ENCODE measurements at regions not wholly inside any gene's neighbourhood (a gene's known extent, or its start where the extent isn't known, plus 50 kb on each side); places are given as distances from the start of the nearest gene placed in this dataset.

GRCh38 chr12:70989232-70989631 is 68.7 kb upstream of the PTPRR start:
- Mint-ChIP-seq H3K27ac (ENCODE audit: unreplicated experiment) (no peak overlapping the region), H3K27me3 (ENCODE audit: low read depth) (no peaks in the 10 kb centered on the region), H3K36me3 (ENCODE audit: low read depth) (no peaks in the 10 kb centered on the region), H3K4me1 (no peaks in the 10 kb centered on the region), H3K9me3 (peaks cover 2% of the 10 kb centered on the region), H3K4me3 (no peak overlapping the region)
- DNase-seq (ENCODE audit: low read depth, low spot score) = no peak
- no peak for TF ChIP-seq CTCF (conservative IDR thresholded peaks at IDR 0.05)

DNA sequence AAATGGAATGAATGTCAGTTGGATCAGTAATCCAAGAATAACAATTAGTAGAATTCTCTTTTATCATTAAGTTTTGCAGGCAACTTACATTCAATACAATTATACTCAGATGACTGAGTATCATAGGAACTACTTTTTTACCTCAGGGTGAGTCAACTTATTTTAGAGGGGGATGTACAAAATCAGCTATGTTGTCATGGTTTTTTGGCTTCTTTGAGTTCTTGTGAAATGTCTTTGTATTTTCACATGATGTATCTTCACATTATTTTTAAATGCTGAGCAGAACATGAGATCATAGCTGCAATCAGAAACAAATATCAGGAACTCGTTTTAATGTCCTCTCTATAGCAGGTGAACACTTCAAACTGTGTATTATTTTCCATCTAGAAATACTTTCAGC is 65.3 kb upstream of the PTPRR start:
- Mint-ChIP-seq H3K9me3 (no peaks in the 10 kb centered on the region), H3K4me1 (no peaks in the 10 kb centered on the region), H3K36me3 (ENCODE audit: low read depth) (no peaks in the 10 kb centered on the region), H3K4me3 (no peak overlapping the region), H3K27me3 (ENCODE audit: low read depth) (no peaks in the 10 kb centered on the region), H3K27ac (ENCODE audit: unreplicated experiment) (no peak overlapping the region)
- no peak for TF ChIP-seq CTCF (conservative IDR thresholded peaks at IDR 0.05)
- DNase-seq (ENCODE audit: low read depth, low spot score) = no peak

DNA sequence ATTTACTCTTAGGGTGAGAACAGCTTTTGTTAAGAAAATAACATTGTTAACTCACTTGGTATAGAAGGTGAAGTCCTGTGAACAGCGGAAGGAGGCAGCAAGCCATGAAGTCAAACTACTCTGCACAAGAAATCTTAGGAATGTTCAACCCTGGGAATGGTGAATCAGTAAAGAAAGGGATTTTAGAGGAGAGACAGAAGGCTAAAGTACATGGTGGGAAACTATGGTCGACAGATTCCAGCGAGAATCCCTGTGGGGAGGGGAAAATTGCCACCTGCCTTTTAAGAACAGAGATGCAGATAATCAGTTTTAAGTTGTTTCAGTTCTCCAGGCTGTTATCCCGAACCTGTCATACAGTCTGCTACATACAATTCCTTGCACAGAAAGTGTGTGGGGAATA is 63.2 kb upstream of the PTPRR start:
- Mint-ChIP-seq H3K36me3 (ENCODE audit: low read depth) (no peaks in the 10 kb centered on the region), H3K4me3 (no peak overlapping the region)
- no peak for DNase-seq (ENCODE audit: low read depth, low spot score)

GRCh38 chr12:70982991-70983390 is 62.5 kb upstream of the PTPRR start:
- H3K36me3 Mint-ChIP-seq (ENCODE audit: low read depth) = no peaks in the 10 kb centered on the region
- H3K27me3 Mint-ChIP-seq (ENCODE audit: low read depth) = no peaks in the 10 kb centered on the region
- DNase-seq (ENCODE audit: low read depth, low spot score) = no peak
- no peak overlapping the region for H3K4me3 Mint-ChIP-seq
- TF ChIP-seq CTCF (conservative IDR thresholded peaks at IDR 0.05) = no peak
- H3K4me1 Mint-ChIP-seq = no peaks in the 10 kb centered on the region
- no peak overlapping the region for H3K27ac Mint-ChIP-seq (ENCODE audit: unreplicated experiment)
- H3K9me3 Mint-ChIP-seq = no peaks in the 10 kb centered on the region

More for the DNA sequence above, 63.2 kb upstream of the PTPRR start:
- Mint-ChIP-seq H3K27ac (ENCODE audit: unreplicated experiment) (peak overlapping the region; percentile 91), H3K4me1 (no peaks in the 10 kb centered on the region), H3K27me3 (ENCODE audit: low read depth) (no peaks in the 10 kb centered on the region), H3K9me3 (no peaks in the 10 kb centered on the region)
- no peak for TF ChIP-seq CTCF (conservative IDR thresholded peaks at IDR 0.05)

DNA sequence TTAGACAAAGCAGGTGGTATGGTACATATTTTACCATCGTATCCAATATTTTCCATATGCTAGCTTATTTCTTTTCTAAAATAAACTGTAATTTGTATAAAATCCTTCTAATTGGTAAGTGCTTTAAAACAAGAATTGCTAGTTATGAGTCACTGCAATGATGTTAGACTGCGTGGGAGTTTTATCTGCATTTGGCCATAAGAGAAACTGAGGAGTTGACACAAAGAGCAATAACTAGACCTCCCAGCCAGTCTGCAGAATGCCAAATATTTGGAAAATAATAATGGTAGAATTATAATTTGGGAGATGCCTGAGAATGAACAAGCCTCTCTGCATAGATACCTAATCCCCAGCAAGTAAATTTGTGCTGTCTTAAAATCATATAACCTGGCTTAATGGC is 61.7 kb upstream of the PTPRR start:
- DNase-seq (ENCODE audit: low read depth, low spot score) = no peak
- no peaks in the 10 kb centered on the region for H3K27me3 Mint-ChIP-seq (ENCODE audit: low read depth)
- H3K9me3 Mint-ChIP-seq = no peaks in the 10 kb centered on the region
- H3K36me3 Mint-ChIP-seq (ENCODE audit: low read depth) = no peaks in the 10 kb centered on the region
- no peak overlapping the region for H3K4me3 Mint-ChIP-seq
- TF ChIP-seq CTCF (conservative IDR thresholded peaks at IDR 0.05) = no peak
- H3K4me1 Mint-ChIP-seq = no peaks in the 10 kb centered on the region
- no peak overlapping the region for H3K27ac Mint-ChIP-seq (ENCODE audit: unreplicated experiment)
